ENCODE measurements at regions not wholly inside any gene's neighbourhood (a gene's known extent, or its start where the extent isn't known, plus 50 kb on each side); places are given as distances from the start of the nearest gene placed in this dataset.

GRCh38 chr3:101072300-101072699, 79.1 kb upstream of the ABI3BP start:
- H3K36me3 ChIP-seq: no peaks in the 10 kb centered on the region
- DNase-seq (no peak), ATAC-seq (no peak)
- H3K9me3 ChIP-seq: peaks cover 8% of the 10 kb centered on the region
- intact Hi-C loops (cut with DNase I): no loop called here
- no peak overlapping the region for H3K4me3 ChIP-seq
- no peaks in the 10 kb centered on the region for H3K4me1 ChIP-seq
- H3K27ac ChIP-seq: no peak overlapping the region
- no peaks in the 10 kb centered on the region for H3K27me3 ChIP-seq (ENCODE audit: low read depth)
- TF ChIP-seq CTCF (IDR thresholded peaks at IDR 0.05): no peak

GRCh38 chr3:101070799-101071121, 77.5 kb upstream of the ABI3BP start:
- Histone ChIP-seq H3K9me3 (peaks cover 8% of the 10 kb centered on the region), H3K4me3 (no peak overlapping the region), H3K27me3 (ENCODE audit: low read depth) (no peaks in the 10 kb centered on the region), H3K4me1 (no peaks in the 10 kb centered on the region), H3K36me3 (no peaks in the 10 kb centered on the region), H3K27ac (peak overlapping the region; percentile 1)
- intact Hi-C loops (cut with DNase I): no loop called here
- ATAC-seq (no peak), DNase-seq (no peak)
- TF ChIP-seq CTCF (IDR thresholded peaks at IDR 0.05): no peak

- intact Hi-C loops (cut with DNase I): no loop called here
- Histone ChIP-seq H3K9me3 (peaks cover 8% of the 10 kb centered on the region), H3K27me3 (ENCODE audit: low read depth) (no peaks in the 10 kb centered on the region), H3K4me3 (no peak overlapping the region), H3K36me3 (no peaks in the 10 kb centered on the region), H3K4me1 (no peaks in the 10 kb centered on the region), H3K27ac (peak overlapping the region; percentile 1)
- ATAC-seq (peak; percentile 87 to 88), DNase-seq (peak; percentile 78)
- peak; percentile 79 for TF ChIP-seq CTCF (IDR thresholded peaks at IDR 0.05)
Observed at GRCh38 chr3:101069901-101070798, 76.9 kb upstream of the ABI3BP start.

GRCh38 chr3:101068876-101069606, 75.8 kb upstream of the ABI3BP start:
- Histone ChIP-seq H3K9me3 (no peaks in the 10 kb centered on the region), H3K4me3 (no peak overlapping the region), H3K27me3 (ENCODE audit: low read depth) (no peaks in the 10 kb centered on the region), H3K27ac (no peak overlapping the region), H3K4me1 (no peaks in the 10 kb centered on the region), H3K36me3 (no peaks in the 10 kb centered on the region)
- ATAC-seq: no peak
- intact Hi-C loops (cut with DNase I): no loop called here
- no peak for DNase-seq
- no peak for TF ChIP-seq CTCF (IDR thresholded peaks at IDR 0.05)

GRCh38 chr3:101066711-101067129, 73.5 kb upstream of the ABI3BP start:
- no peak for DNase-seq

More at GRCh38 chr3:101066711-101067129, 73.5 kb upstream of the ABI3BP start:
- intact Hi-C loops (cut with DNase I): no loop called here
- no peak overlapping the region for H3K4me3 ChIP-seq
- no peaks in the 10 kb centered on the region for H3K9me3 ChIP-seq
- H3K36me3 ChIP-seq: no peaks in the 10 kb centered on the region
- H3K27ac ChIP-seq: no peak overlapping the region
- no peak for TF ChIP-seq CTCF (IDR thresholded peaks at IDR 0.05)
- no peaks in the 10 kb centered on the region for H3K4me1 ChIP-seq
- ATAC-seq: no peak
- no peaks in the 10 kb centered on the region for H3K27me3 ChIP-seq (ENCODE audit: low read depth)

All from lower lobe of right lung (tissue), 2 donors.